Transverse colon (tissue), 4 donors: ENCODE measurements at regions not wholly inside any gene's neighbourhood (a gene's known extent, or its start where the extent isn't known, plus 50 kb on each side); places are given as distances from the start of the nearest gene placed in this dataset.

Source experiments
- DNase-seq: peaks from one replicate; pipeline ENCODE4 v3.0.0-alpha.2; 2019
- H3K27ac ChIP-seq, 4 donors: fragments of 200-600 bp; sonication (generic); 2 replicates each; pipeline ENCODE4 v1.5.1; 2016 to 2018; ENCODE audit warnings: inconsistent platforms in 4 of 4
- H3K27me3 ChIP-seq: fragments of 200-600 bp; sonication (generic); 2 replicates; pipeline ENCODE4 v1.5.1; 2017; ENCODE audit warnings: inconsistent platforms
- H3K36me3 ChIP-seq, 4 donors: fragments of 200-600 bp; sonication (generic); 2 replicates each; pipeline ENCODE4 v1.5.1; 2017 to 2019; ENCODE audit warnings: inconsistent platforms in 4 of 4
- H3K4me1 ChIP-seq, 4 donors: fragments of 200-600 bp; sonication (generic); 2 replicates each; pipeline ENCODE4 v1.5.1; 2017 to 2020; ENCODE audit warnings: inconsistent platforms in 4 of 4
- H3K4me3 ChIP-seq, 4 donors: fragments of 200-600 bp; sonication (generic); 1 replicate in 1 of 4; 2 replicates in 3 of 4; pipeline versions ENCODE4 v1.5.1 to v1.6.1; 2017 to 2019; ENCODE audit warnings: inconsistent platforms in 4 of 4
- H3K9me3 ChIP-seq, 2 donors: fragments of 200-600 bp; sonication (generic); 2 replicates each; pipeline ENCODE4 v1.5.1; 2017 to 2019; ENCODE audit warnings: inconsistent platforms in 2 of 2
- CTCF ChIP-seq, 5 experiments: fragments of 200-600 bp in 3 of 5; fragments of 450-650 bp in 2 of 5; sonication (generic) in 3 of 5; IDR thresholded peaks; 1 replicate in 2 of 5; 2 replicates in 3 of 5; pipeline ENCODE4 v1.5.1; 2016 to 2017; ENCODE audit warnings: antibody characterized with exemption in 5 of 5, inconsistent platforms in 3 of 5, mild to moderate bottlenecking in 2 of 5, moderate library complexity in 1 of 5
- EP300 ChIP-seq: sonication (generic); formaldehyde crosslinking; IDR thresholded peaks from one replicate; pipeline ENCODE4 v1.6.1; 2017; ENCODE audit warnings: antibody characterized with exemption, low read depth
- POLR2A ChIP-seq: fragments of 450-650 bp; IDR thresholded peaks from one replicate; pipeline ENCODE4 v1.6.1; 2016; ENCODE audit warnings: antibody characterized with exemption, mild to moderate bottlenecking, moderate library complexity
- POLR2AphosphoS5 ChIP-seq, 3 donors: sonication (generic); formaldehyde crosslinking; IDR thresholded peaks; one replicate each; pipeline ENCODE4 v1.6.1; 2016; ENCODE audit warnings: antibody characterized with exemption in 3 of 3
- WGBS, 2 donors: methylation state at CpG; one replicate each; pipeline ENCODE4 v1.1.5; 2018; ENCODE audit warnings: low coverage in 1 of 2; 5-methylcytosine and 5-hydroxymethylcytosine counted together
- in situ Hi-C, 4 donors: fragments of 200-750 bp; cut with MboI; loops; one replicate each; pipeline versions ENCODE4 v1.15.0 to v1.15.1; 2017; ENCODE audit warnings: low sequenced_read_pairs in 3 of 4, low pct_ligation_motif_present in 1 of 4, low pct_unique_long_range_greater_than_20kb in 1 of 4
- intact Hi-C: fragments of 100-400 bp; cut with DNase I; formaldehyde crosslinking; loops from one replicate; pipeline ENCODE4 v1.15.1; 2023; ENCODE audit warnings: low total_unique reads

- H3K36me3 ChIP-seq = no peaks in the 10 kb centered on the region
- H3K9me3 ChIP-seq = no peaks in the 10 kb centered on the region
- peak; percentile 9 for DNase-seq
- H3K27ac ChIP-seq = no peak overlapping the region
- TF ChIP-seq CTCF (IDR thresholded peaks at IDR 0.05) = peak; percentile 24 to 47 (median 39)
- TF ChIP-seq EP300 = no peak
- in situ Hi-C loops (no loop called here), intact Hi-C loops (no loop called here)
- H3K4me3 ChIP-seq = no peak overlapping the region
- no peaks in the 10 kb centered on the region for H3K4me1 ChIP-seq
- WGBS, 2 donors = 81 to 100% methylated on average over 1 to 2 of the region's 2 CpGs
- H3K27me3 ChIP-seq = no peaks in the 10 kb centered on the region
Observed at GRCh38 chr4:120977435-120977997, 55.0 kb upstream of the PRDM5 start.

GRCh38 chr4:120973207-120973606 is 50.7 kb upstream of the PRDM5 start:
- H3K9me3 ChIP-seq = no peaks in the 10 kb centered on the region
- no peak for TF ChIP-seq EP300
- TF ChIP-seq POLR2AphosphoS5 (IDR thresholded peaks at IDR 0.05) = no peak
- no peak for TF ChIP-seq POLR2A
- TF ChIP-seq CTCF (IDR thresholded peaks at IDR 0.05) = no peak
- no peak overlapping the region for H3K4me3 ChIP-seq
- intact Hi-C loops = no loop called here
- DNase-seq = no peak
- no peak overlapping the region for H3K27ac ChIP-seq
- in situ Hi-C loops = no loop called here
- no peaks in the 10 kb centered on the region for H3K27me3 ChIP-seq
- H3K4me1 ChIP-seq = no peaks in the 10 kb centered on the region
- H3K36me3 ChIP-seq = no peaks in the 10 kb centered on the region
- 82 to 100% methylated on average over 1 of the region's 1 CpG for WGBS, 2 donors
